RPMI8226 (cell line): ENCODE measurements at regions not wholly inside any gene's neighbourhood (a gene's known extent, or its start where the extent isn't known, plus 50 kb on each side); places are given as distances from the start of the nearest gene placed in this dataset.
"Not testable (repeated sequence)": the region's sequence is repeated elsewhere in the genome, so short reads cannot be mapped to it uniquely, and the experiment has no call there.

Experiments used
- DNase-seq: peaks from one replicate; pipeline ENCODE4 v3.0.0-alpha.2; 2015

GRCh38 chr14:58907803-58908202 lies 270.0 kb downstream of the DACT1 start:
- DNase-seq, result no peak

- no peak for DNase-seq
These were observed 274.5 kb downstream of the DACT1 start for GRCh38 chr14:58912287-58912686.

GRCh38 chr14:58912799-58913432 lies 275.2 kb downstream of the DACT1 start:
- no peak for DNase-seq

GRCh38 chr14:58914279-58914855 lies 274.1 kb upstream of the DAAM1 start:
- DNase-seq, result no peak

GRCh38 chr14:58915646-58916045 lies 272.8 kb upstream of the DAAM1 start:
- DNase-seq, result no peak

- no peak for DNase-seq
These were observed 270.3 kb upstream of the DAAM1 start for GRCh38 chr14:58918066-58918738.

GRCh38 chr14:58919217-58919616 lies 269.2 kb upstream of the DAAM1 start:
- DNase-seq, result no peak

GRCh38 chr14:58920230-58920629 lies 268.2 kb upstream of the DAAM1 start:
- DNase-seq, result no peak

GRCh38 chr14:58922201-58922940 lies 266.1 kb upstream of the DAAM1 start:
- DNase-seq, result not testable (repeated sequence)

GRCh38 chr14:58923751-58924405 lies 264.6 kb upstream of the DAAM1 start:
- DNase-seq, result no peak

GRCh38 chr14:58941629-58942028 lies 246.8 kb upstream of the DAAM1 start:
- no peak for DNase-seq

- no peak for DNase-seq
These were observed 246.0 kb upstream of the DAAM1 start for GRCh38 chr14:58942516-58942915.

GRCh38 chr14:58944343-58944967 lies 244.0 kb upstream of the DAAM1 start:
- peak; percentile 3 for DNase-seq

- DNase-seq, result no peak
These were observed 243.5 kb upstream of the DAAM1 start for GRCh38 chr14:58944968-58945356.

GRCh38 chr14:58946431-58946830 lies 242.0 kb upstream of the DAAM1 start:
- no peak for DNase-seq

GRCh38 chr14:58947156-58947555 lies 241.3 kb upstream of the DAAM1 start:
- DNase-seq, result no peak

GRCh38 chr14:58947814-58948445 lies 240.5 kb upstream of the DAAM1 start:
- DNase-seq, result no peak

GRCh38 chr14:58950555-58950954 lies 237.9 kb upstream of the DAAM1 start:
- no peak for DNase-seq

GRCh38 chr14:58951143-58951542 lies 237.3 kb upstream of the DAAM1 start:
- no peak for DNase-seq

- DNase-seq, result no peak
These were observed 234.4 kb upstream of the DAAM1 start for GRCh38 chr14:58954052-58954451.

- DNase-seq, result no peak
These were observed 233.3 kb upstream of the DAAM1 start for GRCh38 chr14:58954901-58955861.
